ENCODE measurements at regions not wholly inside any gene's neighbourhood (a gene's known extent, or its start where the extent isn't known, plus 50 kb on each side); places are given as distances from the start of the nearest gene placed in this dataset.
"Not testable (repeated sequence)": the region's sequence is repeated elsewhere in the genome, so short reads cannot be mapped to it uniquely, and the experiment has no call there.

DNA sequence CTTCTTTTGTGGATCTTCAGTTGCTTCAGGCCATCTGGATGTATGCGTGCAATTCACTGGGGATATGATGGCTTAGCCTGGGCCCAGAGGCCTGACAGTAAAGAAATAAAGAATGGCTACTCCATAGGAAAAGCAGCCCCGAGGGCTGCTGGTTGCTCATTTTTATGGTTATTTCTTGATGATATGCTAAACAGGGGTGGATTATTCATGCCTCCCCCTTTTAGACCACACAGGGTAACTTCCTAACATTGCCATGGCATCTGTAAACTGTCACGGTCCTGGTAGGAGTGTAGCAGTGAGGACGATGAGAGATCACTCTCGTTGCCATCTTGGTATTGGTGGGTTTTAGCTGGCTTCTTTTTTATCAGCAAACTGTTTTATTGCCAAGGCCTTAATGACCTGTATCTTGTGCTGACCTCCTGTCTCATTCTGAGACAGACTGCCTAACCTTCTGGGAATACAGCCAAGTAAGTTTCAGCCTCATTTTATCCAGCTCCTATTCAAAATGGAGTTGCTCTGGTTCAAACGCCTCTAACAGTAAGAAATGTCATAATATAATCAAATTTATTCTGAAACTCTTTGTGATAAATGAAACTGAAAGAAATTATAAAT, 60.5 kb downstream of the DSEL start:
- no peak for DNase-seq

GRCh38 chr18:67453901-67454300, 62.6 kb downstream of the DSEL start:
- DNase-seq, result no peak

DNA sequence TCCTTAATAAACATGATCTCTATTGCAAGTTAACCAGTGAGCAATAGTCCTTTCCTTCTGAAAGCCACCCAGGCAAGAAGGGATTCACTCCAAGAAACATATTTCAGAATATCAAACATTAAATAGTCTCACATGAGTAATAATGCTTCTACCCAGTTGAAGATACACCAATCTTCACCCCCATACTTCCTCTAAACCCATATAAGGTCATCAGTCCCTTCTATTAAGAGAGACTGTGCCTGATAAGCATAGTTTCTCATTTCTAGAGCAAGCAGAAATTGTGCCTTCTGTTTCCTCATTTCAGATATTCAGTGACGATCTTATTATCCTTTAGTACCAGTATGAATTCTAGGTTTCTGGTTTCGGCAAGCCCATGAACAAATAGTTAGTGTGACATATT, 64.6 kb downstream of the DSEL start:
- DNase-seq, result no peak

DNA sequence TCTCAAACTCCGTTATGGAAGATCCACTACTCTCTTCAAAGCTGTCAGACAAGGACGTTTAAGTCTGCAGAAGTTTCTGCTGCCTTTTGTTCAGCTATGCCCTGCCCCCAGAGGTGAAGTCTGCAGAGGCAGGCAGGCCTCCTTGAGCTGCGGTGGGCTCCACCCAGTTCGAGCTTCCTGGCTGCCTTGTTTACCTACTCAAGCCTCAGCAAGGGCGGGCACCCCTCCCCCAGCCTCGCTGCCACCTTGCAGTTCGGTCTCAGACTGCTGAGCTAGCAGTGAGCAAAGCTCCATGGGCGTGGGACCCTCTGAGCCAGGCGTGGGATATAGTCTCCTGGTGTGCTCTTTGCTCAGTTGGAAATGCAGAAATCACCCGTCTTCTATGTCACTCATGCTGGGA, 65.4 kb downstream of the DSEL start:
- DNase-seq, result not testable (repeated sequence)

GRCh38 chr18:67433971-67434370, 82.5 kb downstream of the DSEL start:
- DNase-seq, result no peak

- DNase-seq, result no peak
Measured at GRCh38 chr18:67432806-67433205, 83.7 kb downstream of the DSEL start.

DNA sequence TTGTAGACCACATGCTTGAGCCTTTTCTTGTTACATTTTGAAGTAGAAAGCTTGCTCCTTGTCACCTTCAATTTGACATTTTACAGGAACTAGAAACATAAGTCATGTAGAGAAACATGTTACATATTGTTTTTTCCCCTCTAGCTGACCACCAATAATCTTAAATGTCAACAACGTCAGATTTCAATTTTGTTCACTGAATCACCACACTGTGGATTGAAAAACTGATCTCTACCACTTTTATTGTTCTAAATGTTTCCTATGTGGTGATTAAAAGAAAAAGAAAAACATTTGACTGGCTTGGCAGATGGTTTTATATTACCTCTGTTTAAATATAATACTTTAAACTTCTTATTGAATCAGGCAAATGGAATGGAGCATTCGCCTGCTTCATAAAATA, 87.7 kb downstream of the DSEL start:
- no peak for DNase-seq

DNA sequence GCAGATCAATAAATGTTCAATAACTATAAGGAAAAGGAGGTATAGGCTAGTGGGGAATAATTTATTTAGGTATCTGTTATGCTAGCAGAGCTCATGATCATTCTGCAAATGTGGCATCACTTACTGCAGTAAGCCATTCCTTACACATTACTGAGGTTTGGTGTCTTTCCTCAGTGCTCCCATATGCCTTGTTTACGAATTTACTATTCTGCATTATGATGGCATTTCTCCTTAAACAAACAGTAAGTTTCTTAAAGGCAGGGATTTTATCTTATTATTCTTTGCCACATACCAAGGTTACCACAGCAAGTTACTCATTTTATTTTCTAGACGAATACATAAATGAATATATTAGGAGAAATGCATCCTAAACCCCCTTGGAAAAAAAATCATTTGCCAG, 88.4 kb downstream of the DSEL start:
- no peak for DNase-seq

DNA sequence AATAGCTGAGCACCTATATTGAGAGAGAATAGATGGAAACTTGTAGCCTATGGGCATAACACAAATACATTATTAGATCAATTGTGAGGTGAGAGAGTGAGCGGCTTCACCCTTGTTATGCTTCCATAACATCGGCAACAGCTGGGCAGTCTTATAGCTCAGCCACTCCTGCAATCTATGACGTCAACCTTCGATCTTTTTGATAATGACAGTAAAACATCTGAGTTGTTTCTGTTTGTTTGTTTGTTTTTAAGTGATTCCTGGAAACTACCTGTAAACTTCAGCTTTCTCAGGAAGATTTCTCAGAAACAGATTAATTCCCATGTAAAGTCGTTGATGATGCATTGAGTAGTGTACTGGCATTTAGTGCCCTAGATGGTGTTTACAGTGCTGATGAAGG, 90.0 kb downstream of the DSEL start:
- DNase-seq, result no peak

DNA sequence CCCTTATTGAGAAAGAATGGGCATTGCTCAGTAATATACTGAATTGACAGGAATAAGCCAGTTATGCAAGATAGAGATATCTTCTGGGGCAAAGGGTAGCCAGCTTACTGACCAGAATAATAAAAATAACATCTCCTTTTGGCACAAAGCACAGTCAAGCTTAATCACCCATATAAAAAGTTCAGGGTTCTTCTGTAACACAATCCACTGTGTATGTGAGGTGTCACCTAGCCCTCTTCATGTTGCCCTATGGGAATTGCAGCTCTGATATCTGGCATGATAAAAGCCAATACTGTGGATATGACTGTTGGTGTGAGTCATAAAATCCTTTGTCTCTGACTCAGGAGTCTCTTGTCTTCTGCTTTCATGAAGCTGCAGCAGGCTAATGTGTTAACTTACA, 90.8 kb downstream of the DSEL start:
- DNase-seq, result no peak

DNA sequence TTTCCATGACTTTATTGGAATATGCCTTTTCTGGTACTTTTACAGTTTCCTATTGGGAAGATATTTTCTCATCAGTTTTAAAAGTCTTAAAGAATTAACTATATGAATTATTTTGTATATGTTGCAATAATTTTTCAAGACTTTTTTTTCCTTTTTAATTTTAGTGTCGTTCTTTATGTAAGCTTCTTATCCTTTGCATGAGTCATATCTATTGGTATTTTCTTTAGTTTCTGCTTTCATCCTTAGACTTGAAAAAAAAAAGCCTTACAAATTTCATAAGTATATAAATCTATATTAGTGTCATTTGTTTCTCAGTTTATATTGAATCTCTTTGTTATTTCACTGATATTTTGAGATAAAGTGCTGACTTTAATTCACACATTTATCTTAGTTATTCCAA, 94.9 kb downstream of the DSEL start:
- no peak for DNase-seq

- DNase-seq, result peak; percentile 19
Measured at GRCh38 chr18:67417864-67418523, 98.5 kb downstream of the DSEL start.

DNA sequence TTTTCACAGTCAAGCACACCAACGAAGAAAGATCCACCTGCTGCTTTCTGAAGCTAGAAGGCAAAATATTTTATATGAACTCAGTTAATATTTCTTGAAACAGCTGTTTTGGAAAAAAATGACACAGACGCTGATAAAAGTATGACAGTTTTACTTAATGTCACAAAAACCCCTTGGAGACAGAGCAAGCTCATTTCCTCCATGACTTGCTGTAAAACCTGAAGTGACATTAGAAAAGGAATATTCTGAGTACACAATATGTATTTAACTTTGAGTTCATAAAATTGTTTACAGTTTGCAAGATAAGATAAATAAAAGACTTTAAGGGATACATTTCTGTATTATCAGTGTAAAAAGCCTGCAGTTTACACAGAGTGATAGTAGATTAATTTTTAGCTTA, 105.4 kb downstream of the DSEL start:
- no peak for DNase-seq

DNA sequence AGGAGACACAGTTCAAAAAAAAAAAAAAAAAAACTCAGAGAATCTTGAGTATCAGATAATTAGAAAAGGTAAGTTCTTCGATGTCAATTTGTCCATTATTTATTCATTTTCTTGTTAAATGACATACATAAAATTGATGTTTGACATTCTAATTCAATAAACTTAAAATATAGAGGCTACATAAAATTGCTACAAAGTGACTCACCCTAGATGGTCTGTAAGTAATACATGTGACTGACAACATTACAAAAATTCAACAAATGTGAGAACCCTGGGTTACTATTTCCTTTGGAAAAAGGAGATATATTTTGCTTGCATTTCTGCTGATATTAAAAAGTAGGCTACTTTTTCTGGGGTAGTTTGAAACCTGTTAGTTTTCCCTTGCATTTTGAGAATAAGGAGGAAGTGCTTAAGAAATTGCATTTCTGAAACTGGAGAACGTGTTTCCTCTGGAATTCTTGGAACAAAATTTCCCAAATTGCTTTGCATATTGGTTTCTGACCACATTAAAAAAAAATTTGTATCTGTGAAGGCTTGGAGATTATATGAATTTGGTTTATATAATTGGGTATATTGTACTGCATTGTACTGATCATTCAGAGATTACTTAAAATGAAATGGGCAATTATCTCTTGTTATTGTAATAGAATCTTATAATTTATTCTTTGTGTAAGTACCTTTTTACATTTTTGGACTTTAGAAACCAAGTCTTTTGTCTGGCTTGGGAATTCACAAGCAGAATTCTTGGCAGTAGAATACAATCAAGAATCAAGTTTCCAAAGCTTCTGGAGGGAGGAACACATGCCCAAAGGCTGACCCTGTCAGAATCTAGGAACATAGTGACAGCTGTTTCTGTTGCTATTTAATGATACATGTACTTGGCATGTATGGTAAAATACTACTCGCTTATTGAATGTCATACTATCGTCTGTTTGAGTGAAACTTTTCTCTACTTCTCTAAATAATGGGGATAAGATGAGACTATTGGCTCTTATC, 106.1 kb downstream of the DSEL start:
- DNase-seq, result no peak

DNA sequence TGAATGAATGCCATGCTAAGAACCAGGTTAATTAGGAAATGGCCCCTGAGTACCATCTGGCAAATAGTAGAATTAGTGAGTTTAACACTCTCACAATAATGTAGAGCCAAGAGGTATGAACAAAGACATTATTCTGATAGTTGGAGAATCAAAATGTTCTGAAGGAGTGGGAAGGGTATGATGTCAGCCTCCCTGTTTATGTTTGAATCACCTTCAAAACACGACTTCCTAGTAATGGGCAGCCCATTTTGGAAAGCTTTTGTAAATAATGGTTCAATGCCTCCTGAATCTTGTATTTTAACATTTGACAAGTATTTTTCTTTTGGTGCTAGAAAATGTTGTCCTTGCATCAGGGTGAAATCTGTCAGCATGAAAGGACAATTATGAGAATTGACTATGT, 108.3 kb downstream of the DSEL start:
- no peak for DNase-seq

DNA sequence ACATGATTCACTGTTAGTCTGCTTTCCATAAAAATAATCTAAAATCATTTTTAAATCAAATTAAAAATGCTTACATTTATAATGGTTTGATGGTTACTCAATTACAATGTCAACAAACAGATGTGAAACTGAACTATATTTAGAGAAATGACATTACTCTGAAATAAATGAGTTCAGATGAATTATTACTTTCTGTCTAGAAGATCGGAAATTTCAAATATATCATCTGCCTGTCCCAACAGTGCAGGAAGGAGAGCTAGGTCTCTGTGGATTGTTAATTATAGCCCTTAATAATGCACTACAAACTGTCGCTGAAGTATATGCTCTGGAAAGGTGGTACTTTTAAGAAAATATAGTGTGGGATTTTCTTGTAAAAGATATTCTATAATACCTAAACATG, 109.8 kb downstream of the DSEL start:
- no peak for DNase-seq

- DNase-seq, result no peak
Measured at GRCh38 chr18:67402543-67402942, 114.0 kb downstream of the DSEL start.

DNA sequence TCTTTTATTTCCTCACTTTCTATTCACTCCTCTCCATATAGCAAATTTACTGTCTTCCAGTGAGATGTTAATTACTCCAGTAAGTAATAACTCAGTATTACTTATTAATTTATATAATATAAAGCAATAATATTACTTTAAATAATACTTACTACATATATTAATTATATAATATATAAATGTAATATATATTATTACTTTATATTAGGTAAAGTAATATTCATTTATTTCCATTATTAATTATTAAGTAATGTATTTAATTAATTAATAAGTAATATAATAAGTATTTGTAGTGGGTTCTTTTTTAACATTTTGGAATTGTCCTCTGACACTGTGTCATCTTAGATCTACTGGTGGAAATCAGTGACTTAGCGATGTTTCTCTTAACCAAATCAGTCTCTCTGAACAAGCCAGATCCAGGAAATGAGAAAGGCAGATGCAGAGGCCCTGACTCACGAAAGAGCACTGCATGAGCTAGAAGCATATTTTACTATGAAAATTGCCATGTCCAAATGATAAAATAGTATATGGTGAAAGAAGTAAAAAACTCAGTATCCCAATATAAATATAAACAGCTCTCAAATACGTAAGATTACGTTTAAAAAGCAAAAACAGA, 115.9 kb downstream of the DSEL start:
- no peak for DNase-seq

- no peak for DNase-seq
Measured at GRCh38 chr18:67386032-67386431, 130.5 kb downstream of the DSEL start.

- DNase-seq, result no peak
Measured at GRCh38 chr18:67385455-67385854, 131.1 kb downstream of the DSEL start.

GRCh38 chr18:67384057-67384456, 132.5 kb downstream of the DSEL start:
- not testable (repeated sequence) for DNase-seq

- DNase-seq, result no peak
Measured at GRCh38 chr18:67381608-67382150, 134.8 kb downstream of the DSEL start.

- no peak for DNase-seq
Measured at GRCh38 chr18:67380867-67381266, 135.7 kb downstream of the DSEL start.

Measured in NCI-H1092 treated with DMSO at 0.1 percent for 48 hours (cell line).